ENCODE measurements at regions not wholly inside any gene's neighbourhood (a gene's known extent, or its start where the extent isn't known, plus 50 kb on each side); places are given as distances from the start of the nearest gene placed in this dataset.

GRCh38 chr2:114350186-114350725 lies 92.2 kb upstream of the DPP10 start:
- no peak for TF ChIP-seq CTCF (IDR thresholded peaks at IDR 0.05; ENCODE audit: insufficient read depth, low read depth, low read length)
- TF ChIP-seq EZH2 (IDR thresholded peaks at IDR 0.05; ENCODE audit: insufficient read depth, low read length) = no peak
